Subcutaneous abdominal adipose tissue (tissue), 5 donors: ENCODE measurements at regions not wholly inside any gene's neighbourhood (a gene's known extent, or its start where the extent isn't known, plus 50 kb on each side); places are given as distances from the start of the nearest gene placed in this dataset.
"Not testable (repeated sequence)": the region's sequence is repeated elsewhere in the genome, so short reads cannot be mapped to it uniquely, and the experiment has no call there.

Source experiments
- H3K27ac ChIP-seq: one replicate; pipeline ENCODE4 v1.7.0; 2013; ENCODE audit warnings: low read depth, mild to moderate bottlenecking, inconsistent platforms, low read length, moderate library complexity
- H3K27me3 ChIP-seq, 5 donors: one replicate each; pipeline ENCODE4 v1.7.0; 2013; ENCODE audit warnings: low read length in 5 of 5, inconsistent platforms in 1 of 5; ENCODE audit not compliant: control insufficient read depth in 5 of 5, insufficient read depth in 4 of 5
- H3K36me3 ChIP-seq, 5 donors: one replicate each; pipeline ENCODE4 v1.7.0; 2013; ENCODE audit warnings: low read length in 5 of 5; ENCODE audit not compliant: control insufficient read depth in 5 of 5, insufficient read depth in 5 of 5
- H3K4me1 ChIP-seq, 5 donors: one replicate each; pipeline ENCODE4 v1.7.0; 2013; ENCODE audit warnings: low read length in 5 of 5, mild to moderate bottlenecking in 3 of 5, moderate library complexity in 1 of 5; ENCODE audit not compliant: control insufficient read depth in 5 of 5, insufficient read depth in 5 of 5
- H3K4me3 ChIP-seq, 5 donors: one replicate each; pipeline ENCODE4 v1.7.0; 2013; ENCODE audit warnings: low read length in 5 of 5, low read depth in 1 of 5
- H3K9ac ChIP-seq, 5 donors: one replicate each; pipeline ENCODE4 v1.7.0; 2013; ENCODE audit warnings: low read length in 5 of 5, mild to moderate bottlenecking in 4 of 5, moderate library complexity in 3 of 5
- H3K9me3 ChIP-seq, 5 donors: one replicate each; pipeline ENCODE4 v1.7.0; 2013; ENCODE audit warnings: low read length in 5 of 5; ENCODE audit not compliant: control insufficient read depth in 5 of 5
- donor health status: healthy.
- donor health status: healthy.
- donor health status: healthy.
- donor health status: healthy.
- donor health status: healthy.

GRCh38 chr11:100409267-100409666, 277.8 kb upstream of the ARHGAP42 start:
- H3K4me3 ChIP-seq, H3K36me3 ChIP-seq, H3K4me1 ChIP-seq, H3K27ac ChIP-seq, H3K9me3 ChIP-seq, H3K9ac ChIP-seq, H3K27me3 ChIP-seq: not testable (repeated sequence)

- Histone ChIP-seq H3K4me1 (no peaks in the 10 kb centered on the region), H3K9ac (no peak overlapping the region), H3K27me3 (no peaks in the 10 kb centered on the region), H3K27ac (no peak overlapping the region), H3K36me3 (no peaks in the 10 kb centered on the region), H3K9me3 (peaks cover 2 to 20% (median 13%) of the 10 kb centered on the region in 5 donors), H3K4me3 (no peak overlapping the region)
Measured at GRCh38 chr11:100419518-100419917, 267.6 kb upstream of the ARHGAP42 start.

- Histone ChIP-seq H3K4me1 (no peaks in the 10 kb centered on the region), H3K27me3 (no peaks in the 10 kb centered on the region), H3K36me3 (no peaks in the 10 kb centered on the region), H3K9me3 (no peaks in the 10 kb centered on the region), H3K4me3 (no peak overlapping the region), H3K9ac (no peak overlapping the region), H3K27ac (no peak overlapping the region)
Measured at GRCh38 chr11:100434821-100435641, 252.1 kb upstream of the ARHGAP42 start.

GRCh38 chr11:100438376-100438775, 248.7 kb upstream of the ARHGAP42 start:
- Histone ChIP-seq H3K9ac (no peak overlapping the region), H3K9me3 (peaks cover 0 to 4% (median 0%) of the 10 kb centered on the region in 5 donors), H3K27ac (no peak overlapping the region), H3K36me3 (no peaks in the 10 kb centered on the region), H3K27me3 (no peaks in the 10 kb centered on the region), H3K4me1 (no peaks in the 10 kb centered on the region), H3K4me3 (no peak overlapping the region)

- H3K9me3 ChIP-seq = peaks cover 0 to 4% (median 0%) of the 10 kb centered on the region in 5 donors
Measured at GRCh38 chr11:100441086-100441485, 246.0 kb upstream of the ARHGAP42 start.

GRCh38 chr11:100442017-100442416, 245.1 kb upstream of the ARHGAP42 start:
- H3K4me1 ChIP-seq = peaks cover 0 to 5% (median 2%) of the 10 kb centered on the region in 5 donors
- no peak overlapping the region for H3K4me3 ChIP-seq
- no peak overlapping the region for H3K27ac ChIP-seq
- H3K27me3 ChIP-seq = no peaks in the 10 kb centered on the region
- peaks cover 0 to 4% (median 0%) of the 10 kb centered on the region in 5 donors for H3K9me3 ChIP-seq
- H3K9ac ChIP-seq = no peak overlapping the region
- no peaks in the 10 kb centered on the region for H3K36me3 ChIP-seq

More at GRCh38 chr11:100441086-100441485, 246.0 kb upstream of the ARHGAP42 start:
- H3K27ac ChIP-seq = no peak overlapping the region
- peaks cover 0 to 5% (median 2%) of the 10 kb centered on the region in 5 donors for H3K4me1 ChIP-seq
- H3K9ac ChIP-seq = no peak overlapping the region
- H3K27me3 ChIP-seq = no peaks in the 10 kb centered on the region
- no peaks in the 10 kb centered on the region for H3K36me3 ChIP-seq
- H3K4me3 ChIP-seq = no peak overlapping the region

GRCh38 chr11:100445231-100445735, 241.8 kb upstream of the ARHGAP42 start:
- peaks cover 0 to 4% (median 3%) of the 10 kb centered on the region in 5 donors for H3K9me3 ChIP-seq
- H3K4me1 ChIP-seq = peaks cover 0 to 5% (median 2%) of the 10 kb centered on the region in 5 donors
- no peak overlapping the region for H3K9ac ChIP-seq
- H3K4me3 ChIP-seq = no peak overlapping the region
- no peaks in the 10 kb centered on the region for H3K27me3 ChIP-seq
- H3K36me3 ChIP-seq = no peaks in the 10 kb centered on the region
- H3K27ac ChIP-seq = no peak overlapping the region

- not testable (repeated sequence) for H3K36me3 ChIP-seq, H3K9ac ChIP-seq, H3K4me1 ChIP-seq, H3K4me3 ChIP-seq, H3K27me3 ChIP-seq, H3K9me3 ChIP-seq, H3K27ac ChIP-seq
Measured at GRCh38 chr11:100451801-100452460, 235.2 kb upstream of the ARHGAP42 start.

- no peak overlapping the region for H3K27ac ChIP-seq
- no peaks in the 10 kb centered on the region for H3K36me3 ChIP-seq
- H3K9ac ChIP-seq = no peak overlapping the region
- H3K4me1 ChIP-seq = no peaks in the 10 kb centered on the region
- no peak overlapping the region for H3K4me3 ChIP-seq
- H3K9me3 ChIP-seq = no peaks in the 10 kb centered on the region
- no peaks in the 10 kb centered on the region for H3K27me3 ChIP-seq
Measured at GRCh38 chr11:100459811-100460210, 227.3 kb upstream of the ARHGAP42 start.

- Histone ChIP-seq H3K36me3 (no peaks in the 10 kb centered on the region), H3K27ac (no peak overlapping the region), H3K9ac (no peak overlapping the region), H3K27me3 (no peaks in the 10 kb centered on the region), H3K9me3 (no peaks in the 10 kb centered on the region), H3K4me3 (no peak overlapping the region), H3K4me1 (no peaks in the 10 kb centered on the region)
Measured at GRCh38 chr11:100460426-100460825, 226.7 kb upstream of the ARHGAP42 start.
